Peyer's patch (tissue), 4 donors: ENCODE measurements at regions not wholly inside any gene's neighbourhood (a gene's known extent, or its start where the extent isn't known, plus 50 kb on each side); places are given as distances from the start of the nearest gene placed in this dataset.

ENCODE experiments used
- CTCF ChIP-seq, 6 experiments: fragments of 450-650 bp in 4 of 6; fragments of 200-600 bp in 2 of 6; sonication (generic) in 1 of 6; IDR thresholded peaks; one replicate each; pipeline ENCODE4 v1.5.1; 2017 to 2019; ENCODE audit warnings: antibody characterized with exemption in 6 of 6, mild to moderate bottlenecking in 3 of 6, moderate library complexity in 1 of 6
- POLR2A ChIP-seq, 2 donors: fragments of 450-650 bp; IDR thresholded peaks; one replicate each; pipeline ENCODE4 v1.5.1; 2017; ENCODE audit warnings: antibody characterized with exemption in 2 of 2, mild to moderate bottlenecking in 2 of 2, moderate library complexity in 2 of 2

DNA sequence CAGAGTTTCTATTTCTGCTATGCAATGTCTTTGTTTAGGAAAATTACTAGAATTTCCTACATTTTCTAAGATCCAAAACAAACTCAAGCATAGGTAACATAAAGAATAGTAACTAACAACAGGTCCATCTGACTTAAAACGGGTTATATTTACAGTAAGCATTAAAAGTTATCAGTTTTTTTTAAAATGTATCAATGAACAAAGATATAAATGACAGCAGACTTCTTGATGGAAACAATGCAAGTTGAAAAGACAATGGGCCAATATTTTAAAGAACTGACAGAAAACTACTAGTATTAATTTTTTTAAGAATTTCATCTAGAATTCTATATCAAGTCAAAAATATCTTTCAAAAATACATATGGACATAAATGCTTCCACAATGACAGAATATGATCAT is 367.1 kb upstream of the MGAT4C start:
- TF ChIP-seq CTCF (IDR thresholded peaks at IDR 0.05) (no peak), POLR2A (IDR thresholded peaks at IDR 0.05) (no peak)
